ENCODE measurements at regions not wholly inside any gene's neighbourhood (a gene's known extent, or its start where the extent isn't known, plus 50 kb on each side); places are given as distances from the start of the nearest gene placed in this dataset.

DNA sequence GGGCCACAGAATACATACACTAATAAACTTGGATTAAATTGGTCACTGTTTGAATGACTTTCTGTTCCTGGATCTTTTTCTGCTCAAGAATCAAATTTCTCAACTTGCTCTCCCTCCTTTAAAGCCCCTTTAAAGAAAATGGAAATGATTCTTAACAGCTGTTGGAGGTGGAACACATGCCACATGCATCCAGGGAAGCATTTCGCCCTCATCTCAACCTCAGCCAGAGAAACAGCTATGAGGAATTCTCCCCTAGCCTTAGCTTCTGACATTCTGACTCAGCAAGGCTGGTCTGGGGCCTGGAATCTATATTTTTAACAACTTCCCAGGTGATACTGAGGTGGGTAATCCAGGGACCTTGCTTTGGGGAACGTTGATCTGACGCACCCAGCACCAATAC, 263.4 kb upstream of the ECI2 start:
- TF ChIP-seq POLR2AphosphoS5 (IDR thresholded peaks at IDR 0.05; ENCODE audit: low read depth, low read length) = no peak
- no peak for TF ChIP-seq FOXP2 (optimal IDR thresholded peaks at IDR 0.05; ENCODE audit: borderline replicate concordance, extremely low read depth, extremely low read length, insufficient read depth)
- no peak for TF ChIP-seq SIN3A (IDR thresholded peaks at IDR 0.05; ENCODE audit: borderline replicate concordance, insufficient read depth, low read length)

GRCh38 chr6:4397307-4397706, 261.9 kb upstream of the ECI2 start:
- no peak for TF ChIP-seq SIN3A (IDR thresholded peaks at IDR 0.05; ENCODE audit: borderline replicate concordance, insufficient read depth, low read length)
- TF ChIP-seq TAF1 (IDR thresholded peaks at IDR 0.05; ENCODE audit: borderline replicate concordance, insufficient read depth, low read length) = no peak
- TF ChIP-seq, protein P1, sequence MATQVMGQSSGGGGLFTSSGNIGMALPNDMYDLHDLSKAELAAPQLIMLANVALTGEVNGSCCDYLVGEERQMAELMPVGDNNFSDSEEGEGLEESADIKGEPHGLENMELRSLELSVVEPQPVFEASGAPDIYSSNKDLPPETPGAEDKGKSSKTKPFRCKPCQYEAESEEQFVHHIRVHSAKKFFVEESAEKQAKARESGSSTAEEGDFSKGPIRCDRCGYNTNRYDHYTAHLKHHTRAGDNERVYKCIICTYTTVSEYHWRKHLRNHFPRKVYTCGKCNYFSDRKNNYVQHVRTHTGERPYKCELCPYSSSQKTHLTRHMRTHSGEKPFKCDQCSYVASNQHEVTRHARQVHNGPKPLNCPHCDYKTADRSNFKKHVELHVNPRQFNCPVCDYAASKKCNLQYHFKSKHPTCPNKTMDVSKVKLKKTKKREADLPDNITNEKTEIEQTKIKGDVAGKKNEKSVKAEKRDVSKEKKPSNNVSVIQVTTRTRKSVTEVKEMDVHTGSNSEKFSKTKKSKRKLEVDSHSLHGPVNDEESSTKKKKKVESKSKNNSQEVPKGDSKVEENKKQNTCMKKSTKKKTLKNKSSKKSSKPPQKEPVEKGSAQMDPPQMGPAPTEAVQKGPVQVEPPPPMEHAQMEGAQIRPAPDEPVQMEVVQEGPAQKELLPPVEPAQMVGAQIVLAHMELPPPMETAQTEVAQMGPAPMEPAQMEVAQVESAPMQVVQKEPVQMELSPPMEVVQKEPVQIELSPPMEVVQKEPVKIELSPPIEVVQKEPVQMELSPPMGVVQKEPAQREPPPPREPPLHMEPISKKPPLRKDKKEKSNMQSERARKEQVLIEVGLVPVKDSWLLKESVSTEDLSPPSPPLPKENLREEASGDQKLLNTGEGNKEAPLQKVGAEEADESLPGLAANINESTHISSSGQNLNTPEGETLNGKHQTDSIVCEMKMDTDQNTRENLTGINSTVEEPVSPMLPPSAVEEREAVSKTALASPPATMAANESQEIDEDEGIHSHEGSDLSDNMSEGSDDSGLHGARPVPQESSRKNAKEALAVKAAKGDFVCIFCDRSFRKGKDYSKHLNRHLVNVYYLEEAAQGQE (IDR thresholded peaks at IDR 0.05; ENCODE audit: insufficient read depth in 1 of 2, low read depth in 2 of 2, low read length in 2 of 2) = no peak
- TF ChIP-seq POLR2AphosphoS5 (IDR thresholded peaks at IDR 0.05; ENCODE audit: low read depth, low read length) = no peak
- no peak for TF ChIP-seq FOXP2 (optimal IDR thresholded peaks at IDR 0.05; ENCODE audit: borderline replicate concordance, extremely low read depth, extremely low read length, insufficient read depth)

DNA sequence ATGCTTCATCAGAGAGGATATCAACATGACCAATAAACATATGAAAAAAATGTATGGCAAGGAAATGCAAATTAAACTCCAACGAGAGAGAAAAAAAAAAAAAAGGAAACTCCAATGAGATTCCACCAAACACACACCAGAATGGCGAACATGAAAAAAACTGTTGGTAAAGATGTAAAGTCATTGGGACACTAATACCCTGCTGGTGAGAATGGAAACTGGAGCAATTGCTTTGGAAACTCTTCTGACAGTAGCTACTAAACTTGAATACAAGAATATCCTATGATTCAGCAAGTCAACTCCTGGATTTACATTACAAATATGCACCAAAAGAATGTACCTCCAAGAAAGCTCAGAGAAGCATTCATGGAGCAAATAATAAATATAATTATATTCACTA, 260.7 kb upstream of the ECI2 start:
- no peak for TF ChIP-seq TAF1 (IDR thresholded peaks at IDR 0.05; ENCODE audit: borderline replicate concordance, insufficient read depth, low read length)
- TF ChIP-seq FOXP2 (optimal IDR thresholded peaks at IDR 0.05; ENCODE audit: borderline replicate concordance, extremely low read depth, extremely low read length, insufficient read depth) = no peak
- TF ChIP-seq, protein P1 (IDR thresholded peaks at IDR 0.05; ENCODE audit: insufficient read depth in 1 of 2, low read depth in 2 of 2, low read length in 2 of 2) = no peak
- no peak for TF ChIP-seq POLR2AphosphoS5 (IDR thresholded peaks at IDR 0.05; ENCODE audit: low read depth, low read length)
- TF ChIP-seq SIN3A (IDR thresholded peaks at IDR 0.05; ENCODE audit: borderline replicate concordance, insufficient read depth, low read length) = no peak

- TF ChIP-seq FOXP2 (optimal IDR thresholded peaks at IDR 0.05; ENCODE audit: borderline replicate concordance, extremely low read depth, extremely low read length, insufficient read depth) (no peak), TAF1 (IDR thresholded peaks at IDR 0.05; ENCODE audit: borderline replicate concordance, insufficient read depth, low read length) (no peak), POLR2AphosphoS5 (IDR thresholded peaks at IDR 0.05; ENCODE audit: low read depth, low read length) (no peak), SIN3A (IDR thresholded peaks at IDR 0.05; ENCODE audit: borderline replicate concordance, insufficient read depth, low read length) (no peak)
- TF ChIP-seq, protein P1 (IDR thresholded peaks at IDR 0.05; ENCODE audit: insufficient read depth in 1 of 2, low read depth in 2 of 2, low read length in 2 of 2) = no peak
These were observed 260.0 kb upstream of the ECI2 start for GRCh38 chr6:4395386-4395785.

DNA sequence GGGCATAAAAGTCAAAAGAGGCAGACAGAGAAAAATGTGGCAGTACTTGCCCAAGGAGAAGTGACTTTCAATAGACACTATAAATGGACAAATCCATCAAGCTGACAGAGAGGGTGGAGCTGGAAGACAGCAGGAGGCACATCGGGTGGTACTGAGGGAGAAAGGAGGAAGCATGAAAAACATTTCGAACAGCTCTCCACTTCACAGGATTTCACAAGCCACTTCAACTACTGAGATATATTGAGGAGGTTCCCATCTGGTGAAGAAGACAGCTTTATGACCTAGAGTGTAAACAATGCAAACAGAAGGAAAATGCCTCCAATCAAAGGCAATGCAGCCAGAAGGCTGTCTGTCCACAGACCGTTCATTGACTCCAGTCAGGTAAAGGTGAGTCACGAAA, 259.4 kb upstream of the ECI2 start:
- no peak for TF ChIP-seq FOXP2 (optimal IDR thresholded peaks at IDR 0.05; ENCODE audit: borderline replicate concordance, extremely low read depth, extremely low read length, insufficient read depth)
- TF ChIP-seq, protein P1 (IDR thresholded peaks at IDR 0.05; ENCODE audit: insufficient read depth in 1 of 2, low read depth in 2 of 2, low read length in 2 of 2) = no peak
- no peak for TF ChIP-seq POLR2AphosphoS5 (IDR thresholded peaks at IDR 0.05; ENCODE audit: low read depth, low read length)
- TF ChIP-seq SIN3A (IDR thresholded peaks at IDR 0.05; ENCODE audit: borderline replicate concordance, insufficient read depth, low read length) = no peak
- TF ChIP-seq TAF1 (IDR thresholded peaks at IDR 0.05; ENCODE audit: borderline replicate concordance, insufficient read depth, low read length) = no peak

Data from PFSK-1 (cell line).